ENCODE measurements at regions not wholly inside any gene's neighbourhood (a gene's known extent, or its start where the extent isn't known, plus 50 kb on each side); places are given as distances from the start of the nearest gene placed in this dataset.
"Not testable (repeated sequence)": the region's sequence is repeated elsewhere in the genome, so short reads cannot be mapped to it uniquely, and the experiment has no call there.

DNA sequence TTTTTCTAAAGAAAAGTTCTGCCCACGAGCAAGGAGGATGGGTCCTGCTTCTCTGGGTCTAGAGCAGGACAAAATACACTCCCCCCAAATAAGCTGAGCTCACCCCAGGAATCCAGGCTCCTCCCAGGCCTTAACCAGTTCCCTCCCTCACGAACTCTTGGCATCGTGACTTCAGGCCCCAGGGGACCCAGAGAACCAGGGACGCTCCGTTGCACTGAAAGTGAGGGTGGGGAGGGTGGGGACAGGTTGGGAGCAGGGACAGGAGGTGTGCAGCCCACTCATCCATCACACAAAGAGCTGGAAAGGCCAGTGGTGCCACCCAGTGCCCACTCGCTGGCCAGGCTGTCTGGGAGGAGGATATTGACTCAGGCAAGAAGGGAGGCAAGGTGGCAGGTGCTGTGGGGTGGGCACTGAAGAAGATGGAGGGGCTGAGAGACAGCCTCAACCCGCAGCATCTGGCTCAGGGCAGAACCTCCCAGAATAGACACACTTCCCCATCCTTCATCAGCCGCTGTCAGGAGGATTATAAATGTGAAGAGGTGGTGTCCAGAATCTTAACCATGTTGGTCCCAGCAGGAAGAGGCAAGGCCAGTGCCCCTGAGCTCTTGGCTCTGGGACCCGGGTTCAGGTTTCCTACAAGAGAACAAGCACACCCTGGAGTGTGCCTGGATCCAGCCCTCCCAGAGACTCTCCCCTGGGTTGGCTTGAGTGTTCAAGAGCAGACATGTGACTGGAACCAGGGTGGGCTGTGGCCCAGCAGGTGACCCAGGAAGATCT lies 67.9 kb upstream of the RPL38 start:
- Histone ChIP-seq H3K4me3 (no peak overlapping the region), H3K27ac (no peak overlapping the region), H3K9me3 (peaks cover 0 to 1% of the 10 kb centered on the region in 2 donors), H3K4me1 (no peaks in the 10 kb centered on the region), H3K27me3 (no peaks in the 10 kb centered on the region), H3K36me3 (no peaks in the 10 kb centered on the region)
- TF ChIP-seq, protein P1, sequence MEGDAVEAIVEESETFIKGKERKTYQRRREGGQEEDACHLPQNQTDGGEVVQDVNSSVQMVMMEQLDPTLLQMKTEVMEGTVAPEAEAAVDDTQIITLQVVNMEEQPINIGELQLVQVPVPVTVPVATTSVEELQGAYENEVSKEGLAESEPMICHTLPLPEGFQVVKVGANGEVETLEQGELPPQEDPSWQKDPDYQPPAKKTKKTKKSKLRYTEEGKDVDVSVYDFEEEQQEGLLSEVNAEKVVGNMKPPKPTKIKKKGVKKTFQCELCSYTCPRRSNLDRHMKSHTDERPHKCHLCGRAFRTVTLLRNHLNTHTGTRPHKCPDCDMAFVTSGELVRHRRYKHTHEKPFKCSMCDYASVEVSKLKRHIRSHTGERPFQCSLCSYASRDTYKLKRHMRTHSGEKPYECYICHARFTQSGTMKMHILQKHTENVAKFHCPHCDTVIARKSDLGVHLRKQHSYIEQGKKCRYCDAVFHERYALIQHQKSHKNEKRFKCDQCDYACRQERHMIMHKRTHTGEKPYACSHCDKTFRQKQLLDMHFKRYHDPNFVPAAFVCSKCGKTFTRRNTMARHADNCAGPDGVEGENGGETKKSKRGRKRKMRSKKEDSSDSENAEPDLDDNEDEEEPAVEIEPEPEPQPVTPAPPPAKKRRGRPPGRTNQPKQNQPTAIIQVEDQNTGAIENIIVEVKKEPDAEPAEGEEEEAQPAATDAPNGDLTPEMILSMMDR (IDR thresholded peaks at IDR 0.05): no peak
- intact Hi-C loops (cut with DNase I): no loop called here
- DNase-seq (ENCODE audit: low spot score in 2 of 2): no peak

DNA sequence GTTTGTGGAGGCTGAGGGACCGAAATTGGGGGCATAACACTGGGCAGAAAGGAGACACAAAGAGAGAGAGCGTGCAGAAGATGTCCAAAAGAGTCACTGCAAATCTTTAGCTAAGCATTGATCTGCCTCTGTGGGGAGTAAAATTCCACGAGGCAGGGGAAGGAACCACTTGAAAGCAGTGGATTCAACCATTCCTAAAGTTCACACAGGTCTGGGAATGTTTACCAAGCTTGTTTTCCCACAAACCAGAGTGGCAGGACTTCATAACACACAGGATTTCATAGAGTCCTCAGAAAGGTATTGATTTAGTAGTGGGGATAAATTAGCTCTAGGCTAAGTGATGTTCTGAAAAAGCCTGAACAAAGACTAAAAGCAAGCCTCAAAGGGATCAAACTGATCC lies 66.1 kb upstream of the RPL38 start:
- no peaks in the 10 kb centered on the region for H3K27me3 ChIP-seq
- H3K9me3 ChIP-seq: peaks cover 0 to 12% of the 10 kb centered on the region in 2 donors
- DNase-seq (ENCODE audit: low spot score in 2 of 2): no peak
- TF ChIP-seq, protein P1 (IDR thresholded peaks at IDR 0.05): no peak
- intact Hi-C loops (cut with DNase I): no loop called here
- H3K4me3 ChIP-seq: no peak overlapping the region
- no peaks in the 10 kb centered on the region for H3K4me1 ChIP-seq
- H3K36me3 ChIP-seq: no peaks in the 10 kb centered on the region
- H3K27ac ChIP-seq: no peak overlapping the region

DNA sequence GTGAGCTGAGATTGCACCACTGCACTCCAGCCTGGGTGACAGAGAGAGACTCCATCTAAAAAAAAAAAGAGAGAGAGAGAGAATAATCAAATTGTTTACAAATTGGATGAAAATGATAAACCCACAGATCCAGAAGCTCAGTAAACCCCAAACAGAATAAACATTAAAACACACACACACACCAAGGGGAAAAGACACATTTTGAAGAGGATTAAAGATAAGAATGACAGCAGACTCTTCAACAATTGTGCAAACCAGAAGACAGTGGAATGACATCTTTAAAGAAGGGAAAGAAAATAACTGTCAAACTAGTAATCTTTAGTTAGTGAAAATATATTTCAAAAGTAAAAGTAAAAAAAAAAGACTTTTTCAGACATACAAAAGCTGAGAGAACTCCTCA lies 64.4 kb upstream of the RPL38 start:
- Histone ChIP-seq H3K27ac (no peak overlapping the region), H3K4me3 (no peak overlapping the region), H3K4me1 (no peaks in the 10 kb centered on the region), H3K36me3 (no peaks in the 10 kb centered on the region), H3K9me3 (peaks cover 0 to 18% of the 10 kb centered on the region in 2 donors), H3K27me3 (no peaks in the 10 kb centered on the region)
- intact Hi-C loops (cut with DNase I): no loop called here
- no peak for DNase-seq (ENCODE audit: low spot score in 2 of 2)
- TF ChIP-seq, protein P1 (IDR thresholded peaks at IDR 0.05): no peak

DNA sequence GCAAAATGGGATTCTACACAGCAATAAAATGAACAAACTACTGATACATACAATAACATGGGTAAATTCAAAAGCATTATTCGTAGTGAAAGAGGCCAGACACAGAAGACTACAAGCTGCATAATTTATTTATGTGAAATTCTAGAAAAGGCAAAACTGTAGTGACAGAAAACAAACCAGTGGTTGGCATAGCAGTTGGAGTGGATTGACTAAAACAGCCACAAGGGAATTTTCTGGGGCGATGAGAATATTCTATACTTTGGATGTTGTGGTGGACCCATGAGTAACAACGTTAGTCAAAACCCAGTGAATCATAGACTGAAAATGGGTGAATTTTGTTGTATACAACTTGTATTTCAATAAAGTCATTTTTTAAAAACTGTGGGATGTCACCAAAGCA lies 63.2 kb upstream of the RPL38 start:
- H3K27ac ChIP-seq: no peak overlapping the region
- intact Hi-C loops (cut with DNase I): no loop called here
- no peak overlapping the region for H3K4me3 ChIP-seq
- H3K27me3 ChIP-seq: no peaks in the 10 kb centered on the region
- TF ChIP-seq, protein P1 (IDR thresholded peaks at IDR 0.05): no peak
- H3K36me3 ChIP-seq: no peaks in the 10 kb centered on the region
- H3K4me1 ChIP-seq: no peaks in the 10 kb centered on the region
- H3K9me3 ChIP-seq: peaks cover 0 to 18% of the 10 kb centered on the region in 2 donors
- peak in 1 of 2 donors; percentile 1 for DNase-seq (ENCODE audit: low spot score in 2 of 2)

GRCh38 chr17:74141612-74142011 lies 61.9 kb upstream of the RPL38 start:
- TF ChIP-seq, protein P1 (IDR thresholded peaks at IDR 0.05): no peak

GRCh38 chr17:74143318-74143717 lies 60.2 kb upstream of the RPL38 start:
- H3K9me3 ChIP-seq: peaks cover 0 to 18% of the 10 kb centered on the region in 2 donors
- H3K4me1 ChIP-seq; H3K36me3 ChIP-seq; DNase-seq (ENCODE audit: low spot score in 2 of 2); H3K27me3 ChIP-seq; H3K27ac ChIP-seq; intact Hi-C loops (cut with DNase I); H3K4me3 ChIP-seq: not testable (repeated sequence)

More at GRCh38 chr17:74141612-74142011, 61.9 kb upstream of the RPL38 start:
- no peaks in the 10 kb centered on the region for H3K4me1 ChIP-seq
- H3K27ac ChIP-seq: no peak overlapping the region
- intact Hi-C loops (cut with DNase I): no loop called here
- no peaks in the 10 kb centered on the region for H3K27me3 ChIP-seq
- H3K36me3 ChIP-seq: no peaks in the 10 kb centered on the region
- no peak for DNase-seq (ENCODE audit: low spot score in 2 of 2)
- H3K4me3 ChIP-seq: no peak overlapping the region
- H3K9me3 ChIP-seq: peaks cover 0 to 18% of the 10 kb centered on the region in 2 donors
